D721Med (cell line): ENCODE measurements at regions not wholly inside any gene's neighbourhood (a gene's known extent, or its start where the extent isn't known, plus 50 kb on each side); places are given as distances from the start of the nearest gene placed in this dataset.

Experiments
- DNase-seq: peaks from one replicate; pipeline ENCODE4 v3.0.0; 2011; ENCODE audit warnings: low spot score; ENCODE audit not compliant: insufficient read length
- FAIRE-seq: peaks from 2 replicates; lab custom pipeline; 2011; peaks lifted over from hg19 to GRCh38; lab: Jason Lieb, UNC
- CTCF ChIP-seq: IDR thresholded peaks from 2 replicates; pipeline ENCODE4 v1.5.1; 2012; ENCODE audit warnings: mild to moderate bottlenecking, control low read depth; ENCODE audit not compliant: insufficient read depth; ENCODE audit errors: missing control alignments

GRCh38 chr5:4643190-4643589, 496.9 kb upstream of the ADAMTS16 start:
- no peak for TF ChIP-seq CTCF
- no peak for DNase-seq
- no peak for FAIRE-seq

GRCh38 chr5:4643960-4644359, 496.2 kb upstream of the ADAMTS16 start:
- no peak for DNase-seq
- FAIRE-seq = no peak
- no peak for TF ChIP-seq CTCF

- DNase-seq (no peak), FAIRE-seq (no peak)
- TF ChIP-seq CTCF = no peak
These were observed 493.3 kb upstream of the ADAMTS16 start for GRCh38 chr5:4646715-4647375.

GRCh38 chr5:4647955-4648354, 492.2 kb upstream of the ADAMTS16 start:
- no peak for DNase-seq
- FAIRE-seq = no peak
- no peak for TF ChIP-seq CTCF

- no peak for DNase-seq
- no peak for TF ChIP-seq CTCF
- FAIRE-seq = no peak
These were observed 488.1 kb upstream of the ADAMTS16 start for GRCh38 chr5:4651806-4652565.

GRCh38 chr5:4653475-4653874, 486.7 kb upstream of the ADAMTS16 start:
- no peak for TF ChIP-seq CTCF
- no peak for FAIRE-seq
- no peak for DNase-seq

GRCh38 chr5:4659851-4660250, 480.3 kb upstream of the ADAMTS16 start:
- DNase-seq = no peak
- no peak for TF ChIP-seq CTCF
- FAIRE-seq = no peak
